ENCODE measurements at regions not wholly inside any gene's neighbourhood (a gene's known extent, or its start where the extent isn't known, plus 50 kb on each side); places are given as distances from the start of the nearest gene placed in this dataset.
"Not testable (repeated sequence)": the region's sequence is repeated elsewhere in the genome, so short reads cannot be mapped to it uniquely, and the experiment has no call there.

GRCh38 chr17:64790690-64791089, 128.6 kb upstream of the SMURF2 start:
- H3K4me1 Mint-ChIP-seq: peaks cover 20% of the 10 kb centered on the region
- H3K27me3 Mint-ChIP-seq; H3K4me3 Mint-ChIP-seq; H3K9me3 Mint-ChIP-seq; POLR2A ChIA-PET; ATAC-seq (ENCODE audit: low read depth); H3K27ac Mint-ChIP-seq: not testable (repeated sequence)
- peak; percentile 25 for DNase-seq
- peaks cover 13% of the 10 kb centered on the region for H3K36me3 Mint-ChIP-seq

- H3K4me3 Mint-ChIP-seq; POLR2A ChIA-PET; DNase-seq; H3K27ac Mint-ChIP-seq; H3K9me3 Mint-ChIP-seq; ATAC-seq (ENCODE audit: low read depth); H3K27me3 Mint-ChIP-seq: not testable (repeated sequence)
- H3K36me3 Mint-ChIP-seq: peaks cover 13% of the 10 kb centered on the region
- peaks cover 19% of the 10 kb centered on the region for H3K4me1 Mint-ChIP-seq
Measured at GRCh38 chr17:64790193-64790592, 128.1 kb upstream of the SMURF2 start.

GRCh38 chr17:64789061-64789445, 126.9 kb upstream of the SMURF2 start:
- not testable (repeated sequence) for DNase-seq; H3K27ac Mint-ChIP-seq; ATAC-seq (ENCODE audit: low read depth); H3K27me3 Mint-ChIP-seq; H3K4me3 Mint-ChIP-seq; H3K9me3 Mint-ChIP-seq
- POLR2A ChIA-PET: interaction anchor here (1.0 kb wide), 1 partner anchor 9 kb away, joined by 3 read pairs; no protein-coding TSS in a partner anchor
- Mint-ChIP-seq H3K36me3 (peaks cover 11% of the 10 kb centered on the region), H3K4me1 (peaks cover 17% of the 10 kb centered on the region)

GRCh38 chr17:64788286-64789060, 126.4 kb upstream of the SMURF2 start:
- H3K4me3 Mint-ChIP-seq: no peak overlapping the region
- H3K27me3 Mint-ChIP-seq: no peaks in the 10 kb centered on the region
- H3K4me1 Mint-ChIP-seq: peaks cover 14% of the 10 kb centered on the region
- ATAC-seq (ENCODE audit: low read depth): no peak
- peaks cover 11% of the 10 kb centered on the region for H3K36me3 Mint-ChIP-seq
- no peaks in the 10 kb centered on the region for H3K9me3 Mint-ChIP-seq
- POLR2A ChIA-PET: interaction anchor here (1.0 kb wide), 1 partner anchor 8 kb away, joined by 3 read pairs; no protein-coding TSS in a partner anchor
- no peak overlapping the region for H3K27ac Mint-ChIP-seq
- no peak for DNase-seq

- no peak for ATAC-seq (ENCODE audit: low read depth)
- H3K27me3 Mint-ChIP-seq: no peaks in the 10 kb centered on the region
- DNase-seq: no peak
- POLR2A ChIA-PET: no interaction called here
- peaks cover 10% of the 10 kb centered on the region for H3K4me1 Mint-ChIP-seq
- H3K27ac Mint-ChIP-seq: no peak overlapping the region
- no peaks in the 10 kb centered on the region for H3K9me3 Mint-ChIP-seq
- no peak overlapping the region for H3K4me3 Mint-ChIP-seq
- peaks cover 11% of the 10 kb centered on the region for H3K36me3 Mint-ChIP-seq
Measured at GRCh38 chr17:64787921-64788271, 125.8 kb upstream of the SMURF2 start.

GRCh38 chr17:64787255-64787920, 125.3 kb upstream of the SMURF2 start:
- ATAC-seq (ENCODE audit: low read depth): no peak
- H3K36me3 Mint-ChIP-seq: peaks cover 11% of the 10 kb centered on the region
- POLR2A ChIA-PET: no interaction called here
- peak overlapping the region; percentile 11 for H3K27ac Mint-ChIP-seq
- H3K9me3 Mint-ChIP-seq: no peaks in the 10 kb centered on the region
- H3K27me3 Mint-ChIP-seq: no peaks in the 10 kb centered on the region
- no peak overlapping the region for H3K4me3 Mint-ChIP-seq
- H3K4me1 Mint-ChIP-seq: peaks cover 7% of the 10 kb centered on the region
- DNase-seq: no peak

GRCh38 chr17:64786337-64786736, 124.2 kb upstream of the SMURF2 start:
- Mint-ChIP-seq H3K4me1 (peaks cover 8% of the 10 kb centered on the region), H3K36me3 (peaks cover 9% of the 10 kb centered on the region), H3K9me3 (no peaks in the 10 kb centered on the region), H3K27ac (no peak overlapping the region), H3K27me3 (no peaks in the 10 kb centered on the region), H3K4me3 (no peak overlapping the region)
- POLR2A ChIA-PET: no interaction called here
- no peak for DNase-seq
- no peak for ATAC-seq (ENCODE audit: low read depth)

GRCh38 chr17:64785011-64785421, 122.9 kb upstream of the SMURF2 start:
- Mint-ChIP-seq H3K27ac (no peak overlapping the region), H3K4me3 (no peak overlapping the region), H3K27me3 (no peaks in the 10 kb centered on the region), H3K9me3 (no peaks in the 10 kb centered on the region), H3K36me3 (peaks cover 9% of the 10 kb centered on the region), H3K4me1 (peaks cover 7% of the 10 kb centered on the region)
- POLR2A ChIA-PET: no interaction called here
- ATAC-seq (ENCODE audit: low read depth) (no peak), DNase-seq (no peak)

GRCh38 chr17:64784353-64785010, 122.4 kb upstream of the SMURF2 start:
- peaks cover 10% of the 10 kb centered on the region for H3K4me1 Mint-ChIP-seq
- H3K4me3 Mint-ChIP-seq: no peak overlapping the region
- no peak for ATAC-seq (ENCODE audit: low read depth)

GRCh38 chr17:64783556-64784352, 121.6 kb upstream of the SMURF2 start:
- H3K4me3 Mint-ChIP-seq: no peak overlapping the region
- DNase-seq (peak; percentile 29), ATAC-seq (ENCODE audit: low read depth) (no peak)
- no peak overlapping the region for H3K27ac Mint-ChIP-seq
- H3K4me1 Mint-ChIP-seq: peaks cover 14% of the 10 kb centered on the region
- peaks cover 9% of the 10 kb centered on the region for H3K36me3 Mint-ChIP-seq
- H3K27me3 Mint-ChIP-seq: peaks cover 2% of the 10 kb centered on the region
- POLR2A ChIA-PET: no interaction called here
- no peaks in the 10 kb centered on the region for H3K9me3 Mint-ChIP-seq

More at GRCh38 chr17:64784353-64785010, 122.4 kb upstream of the SMURF2 start:
- no peak for DNase-seq
- POLR2A ChIA-PET: no interaction called here
- Mint-ChIP-seq H3K27ac (no peak overlapping the region), H3K27me3 (no peaks in the 10 kb centered on the region), H3K9me3 (no peaks in the 10 kb centered on the region), H3K36me3 (peaks cover 9% of the 10 kb centered on the region)

GRCh38 chr17:64783031-64783461, 120.9 kb upstream of the SMURF2 start:
- peaks cover 2% of the 10 kb centered on the region for H3K27me3 Mint-ChIP-seq
- DNase-seq (peak; percentile 20), ATAC-seq (ENCODE audit: low read depth) (no peak)
- no peaks in the 10 kb centered on the region for H3K9me3 Mint-ChIP-seq
- peaks cover 14% of the 10 kb centered on the region for H3K4me1 Mint-ChIP-seq
- POLR2A ChIA-PET: interaction anchor here (0.7 kb wide), 1 partner anchor 55 kb away, joined by 3 read pairs; no protein-coding TSS in a partner anchor
- peaks cover 9% of the 10 kb centered on the region for H3K36me3 Mint-ChIP-seq
- peak overlapping the region; percentile 12 for H3K27ac Mint-ChIP-seq
- no peak overlapping the region for H3K4me3 Mint-ChIP-seq

GRCh38 chr17:64781810-64782555, 119.9 kb upstream of the SMURF2 start:
- POLR2A ChIA-PET: interaction anchor here (0.7 kb wide), 1 partner anchor 310 kb away, joined by 4 read pairs; no protein-coding TSS in a partner anchor
- Mint-ChIP-seq H3K4me3 (peak overlapping the region; percentile 72), H3K4me1 (peaks cover 22% of the 10 kb centered on the region), H3K9me3 (no peaks in the 10 kb centered on the region), H3K36me3 (peaks cover 10% of the 10 kb centered on the region), H3K27me3 (peaks cover 4% of the 10 kb centered on the region), H3K27ac (peak overlapping the region; percentile 75)
- peak; percentile 37 for DNase-seq
- ATAC-seq (ENCODE audit: low read depth): no peak

Measured in activated naive CD8-positive, alpha-beta T cell treated with anti-CD3 and anti-CD28 coated beads, Interleukin-2, amount 10 ng/mL, durations not matched to agents 7 days and 5 days (primary cell).